ENCODE measurements at regions not wholly inside any gene's neighbourhood (a gene's known extent, or its start where the extent isn't known, plus 50 kb on each side); places are given as distances from the start of the nearest gene placed in this dataset.

DNA sequence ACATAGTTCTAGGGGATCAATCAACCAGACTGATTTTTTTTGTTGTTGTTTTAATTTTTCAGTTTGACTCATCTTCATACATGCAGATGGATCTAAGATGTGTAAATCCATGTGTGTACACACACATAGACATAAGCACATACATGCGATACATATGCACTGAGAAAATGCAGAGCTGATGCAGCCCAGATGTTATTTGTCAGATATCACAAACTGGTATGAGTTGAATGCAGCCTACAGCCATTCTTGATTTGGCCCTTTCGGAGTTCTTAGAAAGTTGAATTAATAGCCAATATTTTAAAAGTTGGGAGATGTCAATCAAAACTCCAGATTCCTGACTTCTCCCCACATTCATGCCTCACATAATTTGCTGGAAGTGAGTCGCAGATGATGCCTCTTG, 180.4 kb downstream of the SPATA18 start:
- DNase-seq (ENCODE audit: low read depth in 4 of 4, low spot score in 1 of 4), result no peak

DNA sequence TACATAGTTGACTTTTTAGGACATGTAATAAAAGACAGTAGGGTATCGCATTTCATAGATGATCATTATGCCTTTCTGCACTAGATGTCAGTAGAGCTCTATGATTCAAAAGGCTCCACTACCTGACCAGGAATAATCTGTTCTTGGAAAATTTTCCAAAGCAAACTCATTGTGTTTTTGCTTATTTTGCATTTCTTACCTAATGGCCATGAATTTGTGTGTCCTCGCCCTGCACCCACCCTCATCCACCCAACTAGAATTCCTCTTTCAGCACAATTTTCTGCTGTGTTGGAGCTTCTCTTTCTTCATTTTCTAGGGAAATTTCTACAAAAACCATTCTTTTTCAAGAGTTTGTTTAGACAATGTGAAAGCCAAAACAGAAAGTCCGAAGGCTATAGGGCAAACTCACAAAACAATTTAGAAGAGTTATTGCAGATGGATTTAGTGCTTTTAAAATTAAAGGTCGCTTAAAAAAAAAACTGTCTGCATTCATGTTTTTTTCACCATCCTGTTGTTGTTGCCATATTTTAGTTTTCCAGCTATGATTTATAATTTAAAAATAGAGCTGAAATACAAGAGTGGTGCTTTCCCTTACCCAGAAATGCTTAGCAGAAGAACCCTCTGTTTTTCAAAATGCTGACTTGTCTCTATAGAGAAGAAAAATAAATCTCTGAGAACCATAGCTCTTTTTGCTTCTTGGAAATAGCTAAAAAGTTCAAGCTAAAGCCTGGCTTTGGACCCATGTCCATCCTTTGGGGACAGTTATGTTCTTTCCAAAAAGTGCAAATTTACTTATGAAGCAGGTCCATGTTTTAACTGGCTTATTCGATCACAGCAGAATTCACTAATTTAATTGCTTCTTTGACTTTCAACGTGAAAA, 183.7 kb downstream of the SPATA18 start:
- DNase-seq (ENCODE audit: low read depth in 4 of 4, low spot score in 1 of 4), result no peak

DNA sequence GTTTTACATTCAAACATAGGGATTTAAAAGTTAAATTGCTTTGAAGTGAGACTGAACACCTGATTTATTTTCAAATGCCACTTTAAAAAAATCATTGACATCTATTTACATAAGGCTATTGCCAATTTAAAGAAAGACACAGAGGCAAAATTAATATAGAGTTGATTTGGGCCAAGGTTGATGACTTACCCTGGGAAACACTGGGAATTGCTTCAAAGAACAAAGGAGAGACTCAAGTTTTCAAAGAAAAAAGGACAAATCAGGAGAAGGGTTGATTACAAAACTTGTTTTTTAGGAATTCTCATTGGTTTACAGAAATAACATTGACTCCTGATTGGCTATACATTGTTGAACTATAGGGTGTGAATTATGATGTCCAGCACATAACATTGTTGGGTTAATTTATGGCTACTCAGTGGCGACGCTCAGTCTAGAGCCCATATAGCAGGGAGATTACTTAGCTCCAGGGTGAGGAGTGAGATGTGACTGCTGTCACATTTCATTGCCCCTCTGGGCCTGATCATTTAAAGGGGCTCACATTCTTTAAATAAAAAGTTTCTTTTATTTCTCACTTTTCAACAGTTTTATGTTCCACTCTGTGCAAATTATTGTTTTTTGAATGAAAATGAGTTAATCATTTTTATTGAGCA, 184.6 kb downstream of the SPATA18 start:
- DNase-seq (ENCODE audit: low read depth in 4 of 4, low spot score in 1 of 4), result no peak

DNA sequence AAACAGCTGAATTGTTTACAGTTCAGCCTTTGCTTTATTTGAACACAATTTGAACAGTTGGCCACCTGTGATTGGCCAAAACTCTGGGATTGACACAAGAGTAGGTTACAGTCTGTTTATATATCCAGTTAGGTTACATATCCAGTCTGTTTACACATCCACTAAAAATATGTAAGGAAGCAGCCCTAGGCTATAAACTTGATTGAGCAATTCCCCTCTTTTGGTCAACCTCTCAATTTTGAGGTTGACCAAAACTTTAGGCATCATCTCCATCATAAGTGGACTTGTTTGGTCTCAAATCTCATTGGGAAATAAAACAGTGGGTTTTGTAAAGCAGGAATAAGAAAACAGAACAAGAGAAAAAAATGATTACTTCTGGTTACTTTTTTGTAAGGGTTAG, 190.8 kb downstream of the SPATA18 start:
- no peak for DNase-seq (ENCODE audit: low read depth in 4 of 4, low spot score in 1 of 4)

DNA sequence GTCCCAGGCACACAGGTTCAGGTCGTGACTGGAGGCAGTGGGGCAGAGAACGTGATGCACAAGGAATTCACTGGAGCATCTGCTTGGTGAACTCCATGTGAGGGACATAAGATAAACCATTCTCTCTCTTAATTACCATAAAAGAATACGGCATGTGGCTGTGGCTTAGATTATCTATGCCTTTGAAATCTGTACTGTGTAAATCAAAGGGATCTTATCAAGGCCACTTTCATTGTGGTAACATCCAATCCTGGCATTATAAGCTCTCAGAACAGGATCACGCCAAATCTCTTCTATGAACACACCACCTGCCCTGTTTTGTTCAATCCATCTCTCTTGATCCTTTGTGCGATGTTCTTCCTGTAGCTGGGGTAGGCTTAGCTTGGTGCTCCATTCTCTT, 192.3 kb downstream of the SPATA18 start:
- DNase-seq (ENCODE audit: low read depth in 4 of 4, low spot score in 1 of 4), result no peak

DNA sequence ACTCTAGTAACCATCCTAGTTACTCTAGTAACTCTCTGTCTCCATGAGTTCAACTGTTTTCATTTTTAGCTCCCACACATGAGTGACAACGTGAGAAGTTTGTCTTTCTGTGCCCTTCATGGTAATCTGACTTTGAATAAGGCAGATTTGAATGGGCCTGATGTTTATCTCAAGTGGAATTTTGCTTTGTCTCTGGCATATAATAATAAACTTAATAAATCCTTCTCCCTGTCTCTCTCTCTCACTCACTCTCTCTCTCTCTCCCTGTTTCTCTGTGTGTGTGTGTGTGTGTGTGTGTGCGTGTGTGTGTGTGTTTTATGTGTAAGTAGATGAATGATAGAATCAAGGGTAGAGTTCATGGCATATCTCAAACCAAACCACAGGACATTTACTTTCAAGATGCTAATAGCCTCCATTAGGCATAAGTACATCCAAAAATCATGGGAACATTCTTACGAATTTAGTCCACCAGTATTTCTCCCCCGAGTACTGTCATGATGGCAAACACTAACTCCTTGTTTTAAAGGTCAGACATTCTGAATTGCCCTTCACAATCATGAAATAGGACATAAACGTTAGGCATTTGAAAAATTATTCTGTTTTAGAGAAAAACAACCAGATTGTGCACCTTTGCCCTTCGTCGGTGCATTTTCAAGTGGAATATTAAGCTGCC, 193.1 kb downstream of the SPATA18 start:
- no peak for DNase-seq (ENCODE audit: low read depth in 4 of 4, low spot score in 1 of 4)

DNA sequence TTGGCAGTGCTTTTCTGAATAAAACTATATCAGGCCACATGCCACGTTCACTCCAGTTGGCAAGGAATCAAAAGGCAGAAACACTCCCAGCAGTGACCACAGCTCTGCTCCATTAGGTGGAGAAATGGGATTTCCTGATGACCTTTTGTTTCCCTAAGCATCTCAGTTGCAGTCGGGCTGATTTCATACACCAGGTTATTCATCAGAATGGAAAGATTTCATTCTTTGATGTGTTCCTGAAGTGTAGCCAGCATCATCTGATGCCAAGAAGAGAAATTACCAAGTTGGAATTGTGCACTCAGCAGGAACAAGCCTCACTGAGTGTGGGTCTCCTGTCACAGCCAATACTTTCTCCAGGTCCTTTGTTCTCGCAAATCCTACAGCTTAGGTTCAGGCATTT, 193.7 kb downstream of the SPATA18 start:
- no peak for DNase-seq (ENCODE audit: low read depth in 4 of 4, low spot score in 1 of 4)

DNA sequence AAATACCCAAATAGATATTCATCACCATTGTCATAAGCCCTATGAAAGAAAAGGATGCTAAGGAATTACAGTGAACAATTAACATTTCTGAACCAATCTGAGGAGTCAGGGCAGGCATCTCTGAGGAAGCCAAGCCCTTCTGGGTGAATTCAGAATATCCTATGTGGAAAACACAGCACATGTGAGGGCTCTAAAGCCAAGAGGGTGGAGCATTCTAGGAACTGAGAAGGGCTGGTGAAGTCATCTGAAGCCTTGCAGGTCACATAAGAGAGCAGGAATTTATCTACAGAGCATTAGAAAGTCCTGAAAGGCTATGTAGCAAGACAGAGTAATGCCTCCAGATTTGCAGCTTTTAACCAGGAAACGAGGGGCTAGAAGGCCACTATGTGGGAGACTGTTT, 195.7 kb downstream of the SPATA18 start:
- no peak for DNase-seq (ENCODE audit: low read depth in 4 of 4, low spot score in 1 of 4)

DNA sequence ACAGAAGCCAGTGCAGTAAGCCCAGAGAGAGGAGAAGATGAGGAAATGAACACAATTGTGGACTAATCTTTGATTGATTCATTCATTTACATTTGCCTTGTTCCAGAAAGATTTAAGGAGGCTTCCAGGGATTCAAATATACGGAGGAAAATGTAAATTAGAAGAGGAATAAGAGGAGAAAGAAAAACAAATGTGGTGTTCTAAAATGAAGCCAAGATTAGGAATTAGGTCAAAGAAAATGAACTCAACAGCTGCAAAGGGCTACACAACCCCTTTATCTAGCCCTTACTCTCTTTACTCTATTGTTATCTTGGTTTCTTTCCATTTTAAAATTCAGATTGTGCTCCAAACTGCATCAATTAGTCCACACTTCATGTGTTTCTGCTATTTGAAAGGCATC, 196.8 kb downstream of the SPATA18 start:
- no peak for DNase-seq (ENCODE audit: low read depth in 4 of 4, low spot score in 1 of 4)

DNA sequence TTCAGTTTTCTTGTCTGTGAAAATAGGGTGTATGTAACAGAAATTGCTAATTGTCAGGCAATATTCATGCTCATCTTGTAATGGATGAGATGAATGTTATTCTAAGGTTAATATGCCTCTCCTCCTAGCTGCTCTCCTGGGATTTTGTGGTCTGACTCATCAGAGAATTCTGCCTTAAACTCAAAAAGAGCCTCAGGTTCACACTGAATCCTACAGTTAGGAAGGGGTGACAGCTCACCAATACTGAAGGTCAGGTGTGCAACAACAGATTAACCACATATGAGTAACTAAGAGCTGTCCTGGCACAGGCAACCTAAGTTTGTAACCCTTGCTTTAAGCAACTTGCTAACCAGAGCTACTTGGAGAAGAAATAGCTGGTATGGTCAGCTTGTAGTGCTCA, 197.7 kb downstream of the SPATA18 start:
- no peak for DNase-seq (ENCODE audit: low read depth in 4 of 4, low spot score in 1 of 4)

DNA sequence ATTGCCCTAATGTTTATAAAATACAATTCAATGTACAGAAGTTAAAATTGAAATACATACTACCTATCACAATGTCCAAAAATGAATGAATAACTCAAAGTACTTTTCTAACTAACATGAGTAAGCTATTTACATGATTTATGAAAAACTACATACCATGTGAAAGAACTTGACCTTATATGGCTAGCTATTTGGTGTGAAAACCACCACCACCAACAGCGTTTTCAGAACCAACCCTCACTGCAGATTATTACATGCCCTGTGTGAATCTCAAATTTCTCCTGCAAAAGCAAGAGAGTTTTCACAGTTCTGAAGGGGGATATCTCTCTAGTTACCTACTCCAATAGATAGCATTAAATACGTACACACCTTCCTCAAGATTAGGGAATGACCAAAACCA, 198.5 kb downstream of the SPATA18 start:
- no peak for DNase-seq (ENCODE audit: low read depth in 4 of 4, low spot score in 1 of 4)

DNA sequence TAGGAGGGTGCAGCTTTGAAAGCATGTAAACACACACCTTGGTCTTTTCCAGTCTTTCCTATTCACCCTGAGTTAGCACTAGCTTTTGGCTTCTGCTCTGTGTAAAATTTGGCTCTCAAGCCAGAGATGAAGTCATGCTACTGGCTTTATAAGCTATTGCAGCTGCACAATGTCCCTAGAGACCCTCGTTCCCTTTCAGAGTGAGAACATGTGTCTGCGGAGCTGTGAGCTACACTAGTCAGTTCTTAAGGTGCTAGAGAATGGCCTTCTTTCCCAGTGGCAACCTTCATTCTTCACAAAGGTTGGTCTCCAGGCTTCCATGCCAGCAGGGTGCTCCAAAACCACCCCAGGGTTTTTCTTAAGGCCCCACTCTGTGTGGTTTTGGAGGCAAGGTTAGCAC, 199.1 kb downstream of the SPATA18 start:
- no peak for DNase-seq (ENCODE audit: low read depth in 4 of 4, low spot score in 1 of 4)

DNA sequence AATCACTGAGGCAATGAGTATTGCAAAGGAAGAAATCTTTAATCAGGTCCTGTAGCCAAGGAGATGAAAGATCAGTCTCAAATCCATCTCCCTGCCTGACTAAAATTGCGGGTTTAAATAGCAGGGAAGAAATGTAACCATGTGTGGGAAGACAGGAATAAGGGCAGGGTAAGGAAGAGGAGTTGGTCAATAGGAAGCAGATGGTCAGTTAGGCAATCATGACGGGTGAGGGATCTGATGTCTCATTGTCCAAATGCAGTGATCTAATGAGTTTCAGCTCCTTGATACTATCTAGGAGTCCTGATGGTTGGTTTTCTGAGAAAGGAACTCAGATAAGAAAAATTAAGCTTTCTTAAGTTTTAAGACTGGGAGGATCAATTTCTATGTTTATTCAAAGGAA, 200.8 kb downstream of the SPATA18 start:
- DNase-seq (ENCODE audit: low read depth in 4 of 4, low spot score in 1 of 4), result no peak

DNA sequence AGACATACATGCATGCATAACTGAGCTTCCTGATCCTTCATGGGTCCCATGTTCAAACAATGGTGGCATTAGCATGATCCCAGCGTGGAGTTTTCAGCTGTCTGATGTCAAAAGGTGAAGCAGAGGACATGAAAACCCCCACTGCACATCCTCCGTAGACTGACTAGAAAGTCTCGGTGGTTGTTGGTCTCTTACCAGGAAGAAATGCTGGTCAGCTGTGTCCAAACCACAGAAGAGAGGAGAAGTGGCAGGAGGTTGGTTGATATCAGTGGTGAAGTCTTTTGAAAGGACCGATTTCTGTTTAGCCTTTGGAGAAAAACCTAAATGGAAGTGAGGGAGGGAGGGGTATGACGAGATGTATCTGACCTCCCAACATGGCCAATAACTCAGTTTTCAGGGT, 201.9 kb downstream of the SPATA18 start:
- no peak for DNase-seq (ENCODE audit: low read depth in 4 of 4, low spot score in 1 of 4)

DNA sequence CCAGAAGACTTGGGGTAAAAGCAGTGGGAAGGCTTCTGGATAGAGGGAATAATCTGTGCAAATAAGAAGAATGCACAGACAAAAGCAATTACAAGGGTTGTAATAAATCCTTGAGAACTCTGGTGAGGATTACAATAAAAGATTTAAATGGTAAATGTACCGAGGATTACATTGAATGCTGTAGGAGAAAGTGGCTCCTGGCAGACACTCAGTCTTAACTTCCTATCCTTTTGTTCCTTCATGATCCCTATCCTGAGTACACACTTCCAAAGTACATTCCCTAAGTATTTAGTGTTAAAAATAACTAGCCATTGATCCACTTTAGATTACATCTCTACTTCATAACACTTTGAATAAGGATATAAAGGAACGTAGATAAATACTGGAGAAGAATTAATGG, 205.4 kb downstream of the SPATA18 start:
- DNase-seq (ENCODE audit: low read depth in 4 of 4, low spot score in 1 of 4), result no peak

DNA sequence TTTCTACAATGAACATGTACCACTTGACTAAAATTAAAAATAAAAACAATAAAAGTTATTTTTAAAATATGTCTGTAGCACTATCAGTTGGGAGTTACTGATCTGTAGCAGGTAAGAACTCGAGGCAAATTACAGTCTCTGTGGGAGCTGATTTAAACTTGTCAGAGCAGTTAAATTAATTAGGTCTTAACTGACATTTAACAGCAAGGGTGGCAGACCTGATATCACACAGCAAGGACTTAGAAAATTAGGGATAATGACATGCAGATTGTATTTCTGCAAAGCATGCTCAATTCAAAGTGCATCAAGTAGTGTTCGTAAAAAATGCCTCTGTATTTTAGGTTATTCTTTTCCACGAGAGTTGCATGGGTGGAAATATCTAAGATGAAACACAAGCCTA, 208.9 kb downstream of the SPATA18 start:
- no peak for DNase-seq (ENCODE audit: low read depth in 4 of 4, low spot score in 1 of 4)

DNA sequence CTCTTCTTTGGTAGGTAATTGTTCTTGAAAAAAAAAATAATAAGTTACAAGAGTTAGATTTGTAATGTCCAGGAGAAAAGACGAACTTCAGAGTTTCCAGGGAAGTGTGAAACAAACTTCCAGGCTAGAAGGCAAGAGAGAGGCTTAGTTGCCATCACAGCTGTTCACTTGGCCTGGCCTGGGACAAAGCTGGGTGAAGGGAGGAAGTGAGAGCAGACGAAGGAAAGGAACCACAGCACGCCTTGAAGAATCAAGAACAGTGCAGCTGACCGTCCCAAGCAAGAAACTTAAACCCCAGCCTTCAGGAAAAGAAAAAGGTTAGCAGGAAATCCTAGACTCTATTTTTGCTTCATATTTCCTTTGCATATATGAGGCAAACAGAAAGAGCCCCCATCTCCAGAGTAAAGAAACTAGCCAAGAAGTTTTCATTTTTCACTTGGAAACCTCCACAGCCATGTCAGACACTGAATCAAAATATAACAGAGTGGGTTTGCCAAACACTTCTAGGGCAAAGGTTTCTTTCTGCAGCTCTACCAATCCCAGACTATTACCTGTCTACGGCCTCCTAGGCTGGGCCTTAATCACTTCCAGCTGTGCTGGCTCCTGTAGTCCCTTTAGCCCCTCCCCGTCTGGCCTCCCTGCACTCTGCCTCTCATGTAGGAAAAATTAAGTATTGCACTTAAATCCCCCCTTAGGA, 209.6 kb downstream of the SPATA18 start:
- no peak for DNase-seq (ENCODE audit: low read depth in 4 of 4, low spot score in 1 of 4)

DNA sequence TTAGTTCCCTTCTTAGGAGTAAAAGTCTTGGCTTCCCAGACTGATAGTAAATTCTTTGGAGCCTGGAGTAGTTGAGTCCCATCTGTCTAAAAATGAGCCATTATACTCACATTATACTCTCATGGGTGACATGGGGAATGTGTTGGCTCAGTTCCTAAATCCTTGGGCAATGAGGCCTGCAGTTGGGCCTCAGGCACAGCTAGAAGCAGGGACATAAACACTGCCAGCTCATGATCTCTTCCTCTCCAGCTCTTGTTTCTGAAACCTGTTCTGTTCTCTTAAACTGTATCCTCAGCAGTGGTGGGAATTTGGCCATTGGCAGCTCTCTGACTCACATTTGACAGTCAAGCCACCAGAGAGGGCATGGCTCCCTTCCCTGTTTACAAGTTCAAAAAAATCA, 212.5 kb downstream of the SPATA18 start:
- no peak for DNase-seq (ENCODE audit: low read depth in 4 of 4, low spot score in 1 of 4)

DNA sequence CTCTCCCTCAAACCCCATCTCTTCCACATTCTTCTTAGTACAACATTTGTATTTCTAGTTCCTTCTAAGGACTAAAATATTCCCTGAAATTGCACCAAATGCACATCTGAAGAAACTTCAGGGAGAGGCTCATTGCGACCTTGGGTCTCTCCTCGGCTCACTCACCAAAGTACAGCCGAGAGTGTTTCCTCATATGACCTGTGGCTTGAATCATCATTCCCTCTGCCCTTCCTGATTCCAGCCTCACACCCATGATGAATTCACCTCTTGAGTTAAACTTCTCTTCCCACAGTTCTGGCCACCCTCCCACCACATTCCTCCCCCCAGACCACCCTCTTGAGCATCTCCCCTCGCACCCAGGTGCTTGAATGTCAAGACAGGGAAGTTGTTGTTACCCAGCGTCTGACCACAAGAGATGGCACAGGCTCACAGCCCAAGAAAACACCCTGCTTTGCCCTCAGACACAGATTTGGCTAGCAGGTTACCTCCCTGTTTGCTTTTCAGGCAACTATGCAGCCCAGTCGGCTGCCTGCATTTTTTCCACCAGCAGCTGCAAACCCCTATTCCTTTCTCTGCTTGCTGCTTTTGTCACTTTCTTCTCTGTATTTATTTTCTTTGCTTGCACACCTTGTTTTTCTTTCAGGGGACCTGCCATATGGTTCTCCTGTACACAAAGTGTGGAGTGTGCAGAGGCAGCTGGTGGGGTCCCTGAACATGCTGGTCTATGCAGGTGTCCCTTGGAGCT, 214.8 kb downstream of the SPATA18 start:
- DNase-seq (ENCODE audit: low read depth in 4 of 4, low spot score in 1 of 4), result no peak

DNA sequence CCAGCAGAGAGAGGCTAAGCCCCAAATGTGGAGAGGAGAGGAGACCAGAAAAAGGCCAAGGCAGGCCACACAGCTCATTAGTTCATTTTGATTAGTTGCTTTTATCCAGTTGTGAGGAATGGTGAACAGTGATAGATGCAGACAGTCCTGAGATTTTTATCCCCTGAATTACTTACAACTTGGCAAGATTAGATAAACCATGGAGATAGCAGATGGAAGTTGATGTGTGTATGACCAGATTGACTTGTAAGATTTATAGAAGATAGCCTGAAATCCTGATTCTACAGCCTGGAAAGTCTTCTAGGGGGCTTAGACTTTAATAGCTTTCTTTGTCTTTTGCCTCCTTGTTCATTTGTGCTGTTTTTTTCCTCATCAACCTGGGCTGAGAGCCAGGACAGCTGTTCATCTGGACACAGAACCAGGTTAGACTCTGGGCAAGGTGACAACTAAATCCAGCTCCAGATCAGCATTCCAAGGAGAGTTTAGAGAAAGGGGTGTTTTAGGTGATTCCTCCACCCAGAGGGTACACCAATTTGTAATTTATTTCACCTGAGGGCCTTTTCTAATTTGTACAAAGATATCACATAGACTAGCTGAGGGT, 215.5 kb downstream of the SPATA18 start:
- no peak for DNase-seq (ENCODE audit: low read depth in 4 of 4, low spot score in 1 of 4)

DNA sequence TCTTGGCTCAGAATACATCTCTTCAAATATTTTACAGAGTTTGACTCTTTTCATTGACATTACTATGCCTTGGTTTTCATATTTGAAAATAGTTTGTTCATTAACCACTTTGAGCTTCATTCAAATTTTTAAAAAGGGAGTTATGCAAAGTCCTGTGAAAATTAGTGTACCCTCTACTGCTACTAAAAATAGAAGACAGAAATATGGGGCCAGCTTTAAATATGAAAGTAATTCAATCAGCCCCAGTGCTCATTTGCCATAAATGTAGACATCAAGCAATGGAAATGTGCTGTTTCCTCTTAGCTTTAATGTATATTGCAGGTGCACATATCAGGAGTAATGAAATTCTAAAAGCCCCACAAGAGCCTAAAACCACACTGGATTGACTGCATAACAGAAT, 218.7 kb downstream of the SPATA18 start:
- DNase-seq (ENCODE audit: low read depth in 4 of 4, low spot score in 1 of 4), result no peak

Data from stimulated activated CD4-positive, alpha-beta T cell treated with anti-CD3 and anti-CD28 coated beads, Interleukin-1b, Interleukin-23, amount 100 ng/mL, for 24 hours (primary cell).